Upper lobe of left lung (tissue), 4 donors: ENCODE measurements at regions not wholly inside any gene's neighbourhood (a gene's known extent, or its start where the extent isn't known, plus 50 kb on each side); places are given as distances from the start of the nearest gene placed in this dataset.

Experiments
- EP300 ChIP-seq, 4 donors: sonication (generic); formaldehyde crosslinking; IDR thresholded peaks; one replicate each; pipeline ENCODE4 v1.5.1; 2017; ENCODE audit warnings: antibody characterized with exemption in 4 of 4, control low read depth in 2 of 4
- POLR2A ChIP-seq, 4 donors: fragments of 450-650 bp; IDR thresholded peaks; one replicate each; pipeline ENCODE4 v1.5.1; 2016 to 2017; ENCODE audit warnings: antibody characterized with exemption in 4 of 4, mild to moderate bottlenecking in 2 of 4
- POLR2AphosphoS5 ChIP-seq, 2 donors: sonication (generic); formaldehyde crosslinking; IDR thresholded peaks; one replicate each; pipeline ENCODE4 v1.5.1; 2017; ENCODE audit warnings: antibody characterized with exemption in 2 of 2
- TF ChIP-seq, protein P1 (sequence below), 6 experiments: fragments of 450-650 bp in 4 of 6; fragments of 200-600 bp in 2 of 6; sonication (generic) in 2 of 6; IDR thresholded peaks; one replicate each; pipeline ENCODE4 v1.5.1; 2016 to 2019; ENCODE audit warnings: antibody characterized with exemption in 6 of 6

DNA sequence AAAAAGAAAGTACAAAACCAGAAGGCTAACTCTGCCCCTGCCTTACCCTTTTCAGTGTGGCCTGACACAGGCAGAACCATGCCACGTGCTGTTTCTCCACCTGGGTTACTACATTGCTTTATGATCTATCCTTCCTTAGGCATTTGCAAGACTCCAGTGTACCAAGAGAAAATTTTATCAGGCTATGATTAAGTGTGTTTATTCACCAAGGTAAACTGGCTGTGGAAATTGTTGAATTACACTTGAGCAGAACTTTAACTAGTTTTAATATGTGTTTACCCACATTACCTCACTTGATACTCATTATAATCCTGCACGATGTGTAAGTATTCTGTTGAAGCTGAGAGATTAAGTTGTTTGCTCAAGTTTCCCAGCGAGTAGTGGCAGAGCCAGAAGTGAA, 129.7 kb upstream of the MYOCD start:
- TF ChIP-seq, protein P1, sequence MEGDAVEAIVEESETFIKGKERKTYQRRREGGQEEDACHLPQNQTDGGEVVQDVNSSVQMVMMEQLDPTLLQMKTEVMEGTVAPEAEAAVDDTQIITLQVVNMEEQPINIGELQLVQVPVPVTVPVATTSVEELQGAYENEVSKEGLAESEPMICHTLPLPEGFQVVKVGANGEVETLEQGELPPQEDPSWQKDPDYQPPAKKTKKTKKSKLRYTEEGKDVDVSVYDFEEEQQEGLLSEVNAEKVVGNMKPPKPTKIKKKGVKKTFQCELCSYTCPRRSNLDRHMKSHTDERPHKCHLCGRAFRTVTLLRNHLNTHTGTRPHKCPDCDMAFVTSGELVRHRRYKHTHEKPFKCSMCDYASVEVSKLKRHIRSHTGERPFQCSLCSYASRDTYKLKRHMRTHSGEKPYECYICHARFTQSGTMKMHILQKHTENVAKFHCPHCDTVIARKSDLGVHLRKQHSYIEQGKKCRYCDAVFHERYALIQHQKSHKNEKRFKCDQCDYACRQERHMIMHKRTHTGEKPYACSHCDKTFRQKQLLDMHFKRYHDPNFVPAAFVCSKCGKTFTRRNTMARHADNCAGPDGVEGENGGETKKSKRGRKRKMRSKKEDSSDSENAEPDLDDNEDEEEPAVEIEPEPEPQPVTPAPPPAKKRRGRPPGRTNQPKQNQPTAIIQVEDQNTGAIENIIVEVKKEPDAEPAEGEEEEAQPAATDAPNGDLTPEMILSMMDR (IDR thresholded peaks at IDR 0.05) = no peak
- TF ChIP-seq EP300 (IDR thresholded peaks at IDR 0.05) (no peak), POLR2AphosphoS5 (IDR thresholded peaks at IDR 0.05) (no peak), POLR2A (IDR thresholded peaks at IDR 0.05) (no peak)
